CD4-positive, alpha-beta T cell treated with Interferon alpha-2 for 1 hour (primary cell): ENCODE measurements at regions not wholly inside any gene's neighbourhood (a gene's known extent, or its start where the extent isn't known, plus 50 kb on each side); places are given as distances from the start of the nearest gene placed in this dataset.

ENCODE experiments used
- DNase-seq, 2 donors: peaks; one replicate each; pipeline ENCODE4 v3.0.0-alpha.2; 2020 to 2022

DNA sequence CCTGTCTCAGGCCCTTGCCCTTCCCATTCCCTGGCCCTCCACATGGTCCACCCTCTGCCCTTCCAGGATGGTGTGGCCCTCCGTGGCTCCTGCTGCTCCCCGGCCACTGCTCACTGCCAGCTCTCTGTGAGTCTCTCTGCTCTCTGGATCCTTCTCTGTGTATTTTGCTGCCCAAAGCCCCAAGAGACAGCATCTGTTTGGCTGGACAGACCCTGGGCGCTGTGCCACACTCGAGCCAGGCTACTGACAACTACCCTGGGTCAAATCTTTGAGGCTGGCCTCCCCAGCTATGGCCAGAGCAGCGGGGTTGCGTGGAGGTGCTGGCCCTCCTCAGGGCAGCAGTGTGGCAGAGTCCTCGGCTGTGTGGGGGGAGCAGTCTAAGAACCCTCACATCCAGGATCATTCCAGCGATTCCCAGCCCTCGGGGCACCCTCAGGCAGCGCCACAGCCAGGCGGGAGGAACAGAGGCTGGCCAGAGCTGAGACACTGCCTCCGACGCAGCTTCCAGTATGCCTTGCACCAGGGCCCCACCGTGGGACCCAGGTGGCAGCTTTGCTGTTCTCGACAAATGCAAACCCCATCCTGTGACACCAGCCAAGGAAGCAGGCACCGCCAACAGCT lies 139.4 kb upstream of the GLI2 start:
- no peak for DNase-seq

DNA sequence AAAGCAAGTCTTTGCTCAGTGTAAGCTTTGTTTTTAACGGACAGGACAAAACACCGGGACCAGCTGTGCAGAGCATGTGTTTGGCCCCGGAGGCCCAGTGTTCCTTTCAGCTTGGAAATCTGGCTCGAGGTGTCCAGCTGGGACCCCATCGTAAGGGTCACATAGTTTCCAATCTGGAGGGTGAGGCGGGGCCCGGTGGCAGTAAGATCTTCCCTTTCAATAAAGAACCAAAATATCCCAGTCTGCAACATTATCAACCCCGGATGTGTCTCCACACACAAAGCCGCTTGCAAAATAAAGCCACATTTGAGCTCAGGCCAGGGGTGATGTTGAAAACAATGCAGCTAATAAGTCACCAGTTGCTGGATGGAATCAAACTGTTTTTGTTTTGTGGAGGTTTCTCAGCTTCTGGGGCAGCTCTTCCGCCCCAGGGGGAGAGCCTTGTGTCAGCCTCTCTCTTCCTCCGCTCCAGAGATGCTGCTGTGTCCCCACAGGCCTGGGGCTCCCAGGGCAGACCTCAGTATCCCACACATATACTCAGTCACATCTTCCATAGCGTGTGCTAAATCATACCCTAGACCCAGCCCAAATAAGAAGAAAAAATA lies 138.6 kb upstream of the GLI2 start:
- no peak for DNase-seq

DNA sequence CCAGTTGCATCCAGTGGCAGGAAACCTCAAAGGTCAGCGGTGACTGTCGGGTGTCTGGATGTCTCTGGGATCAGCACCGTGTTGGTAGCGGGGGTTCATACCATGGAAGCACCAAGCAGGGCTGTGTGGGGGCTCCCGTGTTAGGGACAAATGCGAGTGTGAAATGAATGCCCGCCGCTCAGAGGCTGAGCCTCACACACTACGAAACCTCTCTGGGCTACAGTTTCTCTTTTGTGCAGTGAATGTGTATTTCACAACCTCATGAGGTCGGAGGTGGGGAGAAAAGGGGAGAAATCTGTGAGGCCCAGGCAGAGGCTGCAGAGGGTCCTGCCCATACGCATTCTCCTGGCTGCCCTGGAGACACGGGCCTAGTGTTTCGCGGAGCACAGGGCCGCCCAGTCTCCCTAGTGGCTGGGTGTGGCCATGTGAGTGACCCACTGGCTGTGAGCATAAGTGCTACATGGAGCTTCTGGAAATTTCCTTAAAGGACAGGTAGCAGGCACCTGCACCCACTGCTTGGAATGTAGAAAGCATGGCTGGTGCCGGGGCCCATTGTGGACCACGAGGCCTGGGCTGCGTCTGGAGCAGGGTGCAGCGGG lies 138.0 kb upstream of the GLI2 start:
- no peak for DNase-seq

- DNase-seq = no peak
Measured at GRCh38 chr2:120598416-120598815, 137.3 kb upstream of the GLI2 start.

GRCh38 chr2:120599072-120599471 lies 136.6 kb upstream of the GLI2 start:
- no peak for DNase-seq

DNA sequence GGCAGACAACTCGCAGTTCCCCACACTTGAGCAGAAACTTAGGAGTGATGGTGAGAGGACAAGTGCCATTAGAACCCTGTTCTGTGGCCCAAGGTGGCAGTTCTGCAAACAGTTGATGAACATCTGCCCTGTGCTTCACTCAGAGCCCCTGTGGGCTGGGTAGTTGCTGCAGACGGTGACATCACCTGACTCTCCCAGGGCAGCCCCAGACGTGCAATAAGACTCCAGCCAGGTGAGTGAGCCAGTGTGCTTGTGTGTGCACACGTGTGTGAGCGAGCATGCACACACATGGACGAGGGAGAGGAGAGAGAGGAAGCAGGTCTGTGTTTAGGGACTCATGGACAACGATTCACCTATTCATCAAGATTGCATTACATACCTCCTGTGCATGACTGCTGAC lies 136.0 kb upstream of the GLI2 start:
- DNase-seq = no peak

- no peak for DNase-seq
Measured at GRCh38 chr2:120600335-120600734, 135.3 kb upstream of the GLI2 start.

DNA sequence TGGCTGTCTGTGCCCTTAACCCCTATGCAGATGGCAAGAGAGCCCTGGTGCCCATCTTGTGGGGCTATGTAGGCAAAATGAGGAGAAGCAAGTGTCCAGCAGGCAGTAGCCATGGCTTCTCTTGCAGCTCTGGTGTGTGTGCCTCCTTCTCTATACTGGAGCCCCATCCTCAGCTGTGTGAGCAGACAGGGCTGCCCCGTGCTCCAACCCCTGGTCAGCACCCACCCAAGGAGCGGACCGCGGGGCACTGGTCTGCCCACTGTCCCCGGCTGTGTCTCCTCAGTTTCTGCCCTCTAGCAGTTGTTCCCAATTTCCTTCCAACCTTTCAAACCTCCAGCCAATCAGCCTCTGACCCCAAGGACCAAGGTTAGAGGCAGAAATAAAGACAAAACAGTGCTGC lies 134.9 kb upstream of the GLI2 start:
- DNase-seq = no peak

DNA sequence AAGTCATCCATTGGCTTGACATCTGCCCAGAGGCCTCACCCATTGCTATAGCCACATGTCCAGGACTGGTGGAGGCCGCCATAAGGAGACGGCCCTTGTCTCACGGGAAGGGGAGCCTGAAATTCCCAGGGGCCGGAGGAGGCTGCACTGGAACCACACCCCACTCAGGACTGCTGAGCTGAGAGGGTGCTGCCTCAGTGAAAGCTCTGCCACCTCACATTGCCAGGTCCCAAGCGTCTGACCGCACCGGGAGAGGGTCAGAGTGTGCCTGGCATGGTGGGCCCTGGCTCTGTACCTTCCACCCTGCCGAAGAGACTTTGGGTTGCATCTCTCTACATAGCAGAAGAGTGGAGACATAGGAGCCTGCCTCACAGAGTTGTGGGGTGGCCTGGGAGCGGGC lies 134.1 kb upstream of the GLI2 start:
- DNase-seq = no peak

GRCh38 chr2:120602251-120602650 lies 133.4 kb upstream of the GLI2 start:
- no peak for DNase-seq

- DNase-seq = no peak
Measured at GRCh38 chr2:120604767-120605166, 130.9 kb upstream of the GLI2 start.

DNA sequence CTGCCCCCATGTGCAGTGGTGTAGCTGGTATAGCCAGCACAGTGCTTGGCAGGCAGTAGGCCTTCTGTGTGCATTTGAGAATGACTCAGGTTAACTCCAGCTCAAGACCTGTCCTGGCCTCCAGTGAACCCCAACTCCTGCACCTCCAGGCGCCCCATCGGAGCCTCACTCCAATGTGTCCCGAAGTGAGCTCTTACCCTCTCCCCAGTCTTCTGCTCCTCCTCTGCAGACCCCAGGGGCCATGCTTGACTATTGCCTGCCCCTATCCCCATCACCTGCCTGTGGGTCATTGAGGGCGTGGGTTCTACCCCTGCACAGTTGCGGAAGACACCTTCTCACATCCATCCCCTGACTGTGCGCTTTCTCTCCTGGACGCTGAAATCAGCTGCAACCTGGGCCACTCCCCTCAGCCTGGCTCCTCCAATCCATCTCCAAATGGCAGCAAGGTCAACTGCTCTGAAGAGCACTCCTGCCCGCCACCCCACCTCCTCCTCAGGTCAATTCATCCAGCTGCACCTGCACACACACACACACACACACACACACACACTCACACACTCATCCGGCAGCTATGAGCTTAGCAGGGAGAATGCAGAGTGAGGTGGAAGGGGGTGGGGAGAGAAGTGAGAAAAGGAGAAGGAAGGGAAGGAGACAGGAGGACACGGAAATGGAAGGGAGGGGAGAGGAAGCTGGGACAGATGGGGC lies 130.3 kb upstream of the GLI2 start:
- DNase-seq = no peak

DNA sequence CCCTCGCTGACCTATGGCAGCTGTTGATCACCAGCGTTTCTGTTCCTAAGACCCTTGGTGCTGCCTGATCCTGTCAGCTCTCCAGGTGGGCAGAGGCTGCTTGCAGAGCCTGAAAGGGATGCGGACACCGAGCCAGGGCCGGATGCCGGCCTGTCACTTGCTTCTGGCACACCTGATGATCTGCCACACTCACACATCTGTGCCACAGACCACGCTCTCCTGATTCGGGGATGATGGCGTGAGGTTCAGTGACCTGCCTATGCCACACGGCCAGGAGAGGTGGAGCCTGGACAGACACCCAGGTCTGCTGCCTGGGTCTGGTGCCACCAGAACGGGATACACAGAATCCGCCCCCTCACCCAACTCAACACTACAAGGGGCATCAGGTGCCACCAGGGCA lies 129.4 kb upstream of the GLI2 start:
- DNase-seq = no peak

GRCh38 chr2:120606931-120607330 lies 128.7 kb upstream of the GLI2 start:
- no peak for DNase-seq

DNA sequence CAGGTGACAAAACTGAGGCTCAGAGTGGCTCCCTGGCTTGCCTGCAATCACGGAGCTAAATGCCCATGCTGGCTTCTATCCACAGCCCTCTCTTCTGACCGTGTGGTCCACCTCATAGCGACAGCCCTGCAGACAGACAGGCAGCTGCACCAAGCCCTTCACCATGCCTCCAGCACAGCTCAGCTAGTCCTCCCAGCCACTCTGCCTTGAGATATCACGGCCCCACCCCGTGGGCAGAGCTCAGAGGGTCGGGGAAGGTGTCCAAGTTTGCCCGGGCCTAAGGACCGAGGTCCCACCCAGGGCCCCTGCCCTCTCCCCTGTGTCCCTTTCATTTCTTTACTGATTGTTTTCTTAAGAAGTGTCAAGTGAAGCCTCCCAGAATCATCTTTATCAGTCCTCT lies 128.2 kb upstream of the GLI2 start:
- no peak for DNase-seq

- no peak for DNase-seq
Measured at GRCh38 chr2:120607996-120608395, 127.7 kb upstream of the GLI2 start.

DNA sequence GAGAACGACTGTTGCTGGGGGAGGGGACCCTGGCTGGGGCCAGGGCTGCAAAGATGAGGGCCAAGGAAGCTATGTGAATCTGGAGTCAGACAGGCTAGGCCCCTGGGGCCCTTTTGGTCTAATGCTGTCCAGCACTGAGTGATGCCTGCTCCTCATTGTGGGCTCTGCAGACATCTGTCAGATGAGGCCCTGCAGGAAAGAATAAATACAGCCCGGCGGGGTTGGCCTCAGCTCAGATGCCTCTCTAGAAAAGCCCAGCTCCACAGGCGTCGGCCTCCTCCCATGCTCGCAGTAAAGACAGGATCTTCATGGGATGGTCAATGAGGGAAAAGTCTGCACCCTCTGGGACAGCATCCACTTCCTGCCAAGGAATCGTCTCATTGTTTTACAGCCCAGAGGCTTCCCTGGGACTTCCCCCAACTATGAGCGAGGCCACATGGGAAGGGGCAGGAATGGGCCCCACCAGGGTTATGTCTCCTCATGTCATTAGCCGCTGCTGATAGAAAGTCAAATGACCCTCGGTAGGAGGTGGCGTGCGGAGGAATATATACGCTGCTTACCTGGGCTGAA lies 125.8 kb upstream of the GLI2 start:
- DNase-seq = no peak

DNA sequence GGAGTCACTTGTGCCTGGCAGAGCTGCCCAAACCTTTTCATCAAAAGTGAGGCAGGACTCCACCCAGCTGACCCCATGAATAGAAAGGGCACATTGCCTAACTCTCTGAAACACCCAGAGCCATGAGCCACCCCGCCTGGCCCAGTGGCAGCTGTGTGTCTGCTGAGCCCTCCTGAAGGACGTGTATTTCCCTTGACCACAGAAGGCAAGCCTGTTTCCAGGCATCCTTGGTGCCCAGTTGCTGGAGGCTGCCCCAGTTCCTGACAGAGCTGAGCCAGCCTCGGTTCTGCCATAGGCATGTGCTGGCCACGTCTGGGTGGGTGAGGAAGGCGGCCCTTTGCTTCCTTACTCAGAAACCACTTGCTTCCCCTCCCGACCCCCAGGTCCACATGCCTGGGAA lies 124.7 kb upstream of the GLI2 start:
- no peak for DNase-seq

- no peak for DNase-seq
Measured at GRCh38 chr2:120611961-120612360, 123.7 kb upstream of the GLI2 start.

DNA sequence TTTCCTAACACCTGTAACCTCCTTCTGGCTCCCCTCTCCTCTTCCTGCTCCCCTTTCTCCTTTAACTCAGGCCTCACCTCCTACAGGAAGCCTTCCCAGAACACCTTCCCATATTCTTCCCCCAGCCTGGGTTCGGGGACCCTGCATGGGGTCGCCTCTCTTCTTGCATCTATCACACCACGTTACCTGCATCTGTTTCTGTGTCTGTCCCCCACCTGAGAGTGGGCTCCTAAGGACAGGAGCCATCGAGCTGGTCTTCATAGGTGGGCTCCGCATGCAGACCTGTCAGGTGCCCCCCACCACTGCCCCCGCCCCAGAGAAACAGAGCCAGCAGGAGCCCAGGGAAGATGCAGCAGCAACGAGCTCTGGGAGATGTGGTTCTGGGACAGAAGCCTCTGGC lies 123.2 kb upstream of the GLI2 start:
- no peak for DNase-seq

GRCh38 chr2:120612931-120613330 lies 122.7 kb upstream of the GLI2 start:
- DNase-seq = no peak

GRCh38 chr2:120613742-120614571 lies 121.7 kb upstream of the GLI2 start:
- no peak for DNase-seq

- no peak for DNase-seq
Measured at GRCh38 chr2:120614901-120615300, 120.8 kb upstream of the GLI2 start.
